HG03460 (cell line): ENCODE measurements at regions not wholly inside any gene's neighbourhood (a gene's known extent, or its start where the extent isn't known, plus 50 kb on each side); places are given as distances from the start of the nearest gene placed in this dataset.

Experiments used
- ATAC-seq: cut with Tn5 transposase; IDR thresholded peaks from one replicate; pipeline ENCODE4 v1.9.1; 2021; ENCODE audit not compliant: unreplicated experiment

DNA sequence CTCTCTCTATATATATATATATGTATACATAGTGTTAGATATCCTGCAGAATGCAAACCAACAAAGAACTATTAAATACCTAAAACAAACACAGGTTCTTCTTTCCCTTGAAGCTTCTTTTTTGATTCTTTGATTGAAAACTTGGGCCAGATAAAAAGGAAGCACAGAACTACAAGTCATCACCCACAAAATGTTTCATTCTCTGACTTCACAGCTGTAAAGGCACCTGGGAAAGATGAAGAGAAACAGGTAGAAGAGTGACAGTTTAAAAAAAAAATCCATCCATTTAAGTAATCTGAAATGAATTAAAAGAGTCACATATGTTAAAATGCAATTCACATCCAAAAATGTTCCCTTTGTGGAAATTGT is 90.7 kb upstream of the FNDC3A start:
- no peak for ATAC-seq

DNA sequence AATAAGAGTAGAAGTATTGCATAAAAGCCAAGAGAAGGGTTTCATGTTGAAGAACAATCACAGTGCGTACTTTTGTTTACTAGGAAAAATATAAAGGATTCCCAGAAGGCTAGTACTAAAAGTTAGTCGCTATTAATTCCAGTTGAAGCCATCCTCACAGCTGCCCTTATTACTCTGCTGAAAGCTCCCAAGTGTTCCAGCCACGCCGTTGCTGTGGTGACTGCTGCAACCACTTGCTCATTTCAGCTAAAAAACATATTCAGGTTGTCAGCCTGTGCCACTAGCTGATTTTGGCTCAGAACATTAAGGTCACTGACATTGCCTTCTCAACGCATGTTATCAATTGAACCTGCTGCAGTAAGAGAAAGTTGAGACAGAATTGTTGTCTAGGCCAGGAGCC is 87.1 kb upstream of the FNDC3A start:
- ATAC-seq, result no peak

DNA sequence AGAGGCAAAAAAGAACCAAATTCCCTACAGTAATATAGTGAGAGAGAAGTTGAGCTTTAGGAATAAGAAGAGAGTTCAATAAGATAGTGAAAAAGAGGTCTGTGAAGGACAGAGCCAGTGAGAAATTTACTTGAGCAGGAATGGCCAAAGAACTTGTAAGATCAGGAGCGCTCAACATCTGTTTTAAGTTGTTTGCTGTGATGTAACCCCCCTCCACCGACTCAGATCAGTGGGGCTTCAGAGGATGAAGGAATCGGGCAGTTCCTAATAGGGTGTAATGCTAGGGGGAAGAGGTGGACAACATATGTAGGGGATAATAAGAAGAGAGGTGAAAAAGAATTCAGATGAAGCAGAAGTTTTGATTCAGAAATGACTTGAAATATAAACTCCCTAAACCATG is 85.3 kb upstream of the FNDC3A start:
- ATAC-seq, result no peak

DNA sequence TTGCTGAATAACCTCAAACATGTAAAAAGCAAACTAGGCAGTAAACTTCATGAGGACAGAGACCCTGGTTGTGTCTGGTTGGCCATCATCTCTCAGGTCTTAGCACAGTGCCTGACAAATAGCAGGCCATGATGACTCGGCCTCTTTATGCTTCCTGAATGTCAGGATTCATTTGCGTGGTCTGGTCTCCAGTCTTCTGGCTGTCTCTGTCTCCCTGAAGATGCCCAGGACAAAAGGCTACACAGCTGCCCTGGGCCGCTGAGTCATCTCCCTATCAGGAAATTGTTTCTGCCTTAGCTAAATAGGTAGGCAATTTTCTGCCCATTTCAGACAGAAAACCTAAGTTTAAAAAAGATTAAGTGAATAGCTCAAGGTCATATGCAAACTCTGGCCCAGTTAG is 84.1 kb upstream of the FNDC3A start:
- ATAC-seq, result no peak

DNA sequence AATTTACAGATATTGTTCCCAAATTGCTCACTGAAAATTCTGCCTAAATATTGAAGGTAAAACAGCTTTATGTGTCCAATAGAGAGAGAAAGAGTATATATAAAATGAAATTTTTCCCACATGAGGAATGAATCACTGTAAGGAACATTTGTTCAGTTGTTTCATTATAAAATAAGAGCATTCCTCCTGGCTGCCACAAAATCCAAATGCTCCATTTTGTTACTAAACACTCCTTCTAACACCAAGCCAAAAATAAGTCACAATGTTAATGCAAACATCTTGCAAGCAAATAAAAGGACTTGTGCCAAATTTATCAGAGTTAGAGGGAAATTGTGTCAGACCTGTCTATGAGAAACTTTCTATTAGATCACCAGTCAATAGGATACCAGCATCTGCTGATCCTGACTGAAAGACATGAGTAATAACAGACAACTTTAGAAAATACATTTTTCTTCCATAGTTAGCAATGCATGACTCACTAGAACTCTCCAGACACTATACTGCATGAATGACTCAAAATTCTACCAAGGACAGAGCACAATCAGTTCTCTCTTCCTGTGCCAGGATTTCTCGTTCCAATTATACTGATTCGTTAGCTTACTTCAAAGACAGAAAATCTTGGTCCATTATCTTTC is 83.5 kb upstream of the FNDC3A start:
- ATAC-seq, result peak; percentile 80

DNA sequence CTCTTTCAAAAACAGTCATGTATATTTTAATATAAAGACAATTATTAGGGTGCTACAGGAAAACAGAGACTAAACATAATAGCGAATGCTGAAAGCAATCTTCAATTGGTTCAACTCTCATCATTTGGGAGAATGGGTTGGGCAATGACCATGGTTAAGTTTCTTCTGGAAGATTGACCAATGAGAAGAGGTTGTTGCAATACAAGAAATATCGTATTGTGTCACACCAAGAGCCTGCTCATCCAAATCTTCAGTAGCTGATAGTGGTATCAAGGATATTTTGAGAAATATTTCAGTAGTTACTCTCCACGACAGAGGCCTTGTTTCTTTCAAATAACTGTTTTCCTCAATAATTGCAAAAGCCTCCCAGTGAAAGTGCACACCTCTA is 83.0 kb upstream of the FNDC3A start:
- no peak for ATAC-seq

DNA sequence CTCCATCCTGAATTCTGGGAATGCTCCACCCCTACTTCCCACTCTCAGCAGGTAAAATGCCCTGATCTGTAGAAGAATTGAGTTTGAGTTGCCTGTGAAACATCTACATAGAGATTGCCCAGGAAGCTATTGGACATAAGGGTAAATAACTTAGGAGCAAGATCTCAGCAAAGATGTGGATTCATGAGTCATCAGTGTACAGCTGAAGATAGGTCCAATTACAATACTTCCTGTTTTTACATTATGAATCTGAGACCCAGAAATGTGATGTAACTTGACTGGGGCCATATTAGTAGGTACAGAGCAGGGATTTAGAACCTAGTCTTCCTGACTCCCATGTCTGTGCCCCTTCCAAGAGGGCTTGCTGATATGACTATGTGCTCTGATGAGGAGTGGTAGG is 79.4 kb upstream of the FNDC3A start:
- no peak for ATAC-seq

DNA sequence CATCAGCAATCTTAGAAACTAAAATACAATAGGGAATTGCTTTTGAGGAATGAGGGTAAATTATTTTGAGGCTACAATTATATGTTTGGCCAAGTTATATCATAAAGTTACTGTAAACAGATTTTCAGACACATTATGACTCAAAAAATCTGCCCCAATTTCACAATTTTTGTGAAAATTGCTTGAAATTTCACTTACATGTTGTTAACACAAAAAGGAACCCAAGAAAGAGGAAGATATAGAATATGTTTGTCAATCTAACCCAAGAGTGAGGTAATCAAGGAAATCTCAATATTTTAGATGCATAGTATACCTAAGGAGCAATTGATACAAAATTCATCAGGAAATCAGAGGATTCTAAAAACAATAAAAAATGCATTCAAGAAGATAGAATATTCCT is 73.9 kb upstream of the FNDC3A start:
- no peak for ATAC-seq

DNA sequence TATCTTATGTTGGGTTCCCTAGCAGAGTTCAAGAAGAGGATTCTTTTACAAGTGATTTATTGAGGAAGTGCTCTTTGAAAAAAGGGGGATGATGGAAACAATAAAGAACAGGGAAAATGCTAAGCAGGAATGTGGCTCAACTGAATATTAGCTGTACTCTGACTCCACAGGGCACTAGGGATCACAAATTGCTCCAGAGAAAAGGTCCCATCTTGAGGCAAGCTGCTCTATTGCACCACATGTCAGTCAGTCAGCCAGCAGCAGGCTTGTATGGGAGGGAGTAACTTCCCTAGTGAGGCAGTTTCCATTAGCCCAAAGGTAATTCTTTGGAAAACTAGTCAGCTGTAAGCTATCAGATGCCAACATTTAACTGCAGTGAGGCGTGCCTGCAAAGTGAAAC is 73.3 kb upstream of the FNDC3A start:
- no peak for ATAC-seq

DNA sequence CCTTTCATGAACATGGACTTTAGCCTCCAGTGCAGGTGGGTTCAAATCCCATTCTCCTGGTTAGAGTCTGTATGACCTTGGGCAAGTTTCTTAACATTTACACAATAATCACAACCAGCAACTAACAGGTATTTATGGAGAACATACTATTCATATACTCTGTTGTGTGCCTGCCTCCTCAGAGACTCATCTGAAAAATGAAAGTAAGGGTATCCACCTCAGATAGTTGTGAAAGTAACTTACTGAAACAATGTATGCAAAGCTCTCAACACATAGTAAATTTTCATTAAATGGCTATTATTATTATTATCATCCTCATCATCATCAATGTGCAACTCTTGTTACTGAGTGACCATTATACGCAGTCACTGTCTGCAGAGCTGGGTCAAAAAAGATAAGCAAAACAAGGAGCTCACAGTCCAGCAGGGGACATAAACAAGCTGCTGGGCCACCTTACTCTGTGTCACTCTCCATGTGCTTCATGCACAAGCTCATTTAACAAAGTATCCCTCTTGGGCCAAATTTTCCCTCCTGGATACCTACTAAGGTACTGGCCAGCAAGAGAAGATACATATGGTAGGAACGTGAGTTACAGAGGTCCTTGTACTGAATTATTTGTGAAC is 70.9 kb upstream of the FNDC3A start:
- no peak for ATAC-seq

DNA sequence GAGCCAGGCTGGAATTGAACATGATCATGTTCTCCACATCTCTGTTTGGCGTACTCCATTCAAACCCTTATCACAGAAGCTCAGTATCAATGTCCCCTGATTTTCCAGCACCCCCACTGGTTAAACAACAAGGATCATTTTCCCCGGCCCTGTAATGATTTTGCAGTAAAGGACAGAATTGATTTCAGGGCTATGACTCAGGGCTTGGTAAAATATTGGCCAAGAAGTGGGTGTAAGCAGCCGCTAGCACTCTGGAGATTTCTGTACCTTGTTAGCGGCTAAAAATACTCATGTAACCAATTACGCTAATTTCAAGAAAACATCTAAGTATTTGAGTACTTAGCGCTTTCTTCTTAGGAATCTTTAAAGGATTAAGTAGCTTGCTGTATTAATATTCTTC is 69.5 kb upstream of the FNDC3A start:
- no peak for ATAC-seq

DNA sequence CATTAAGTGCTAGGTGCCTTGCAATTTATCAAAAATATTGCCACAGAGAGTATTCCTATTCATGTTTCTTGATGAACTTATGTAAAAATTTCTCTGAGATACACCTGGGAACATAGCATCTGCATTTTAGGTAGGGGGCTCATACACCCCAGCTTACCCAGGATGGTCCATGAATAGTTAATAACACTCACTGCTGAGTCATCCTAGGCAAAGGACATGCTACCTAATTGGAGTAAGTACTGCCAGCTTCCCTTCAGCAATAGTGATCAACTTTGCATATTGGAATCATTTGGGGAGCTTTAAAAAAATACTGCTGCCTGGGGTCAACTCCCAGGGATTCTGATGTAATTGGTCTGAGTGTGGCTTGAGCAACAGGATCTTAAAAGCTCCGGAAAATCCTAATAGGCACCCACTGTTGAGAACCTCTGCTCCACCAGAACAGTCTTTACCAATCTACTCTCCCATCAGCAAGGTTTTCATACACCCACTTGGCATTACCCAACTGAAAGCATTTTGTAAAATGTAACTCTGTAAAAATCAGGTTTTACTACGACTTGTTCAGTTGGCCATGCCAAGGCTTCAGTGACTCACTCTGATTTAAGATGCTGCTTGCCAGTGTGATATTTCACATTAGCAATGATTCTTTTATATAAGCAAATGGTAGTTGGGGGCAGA is 67.2 kb upstream of the FNDC3A start:
- no peak for ATAC-seq

DNA sequence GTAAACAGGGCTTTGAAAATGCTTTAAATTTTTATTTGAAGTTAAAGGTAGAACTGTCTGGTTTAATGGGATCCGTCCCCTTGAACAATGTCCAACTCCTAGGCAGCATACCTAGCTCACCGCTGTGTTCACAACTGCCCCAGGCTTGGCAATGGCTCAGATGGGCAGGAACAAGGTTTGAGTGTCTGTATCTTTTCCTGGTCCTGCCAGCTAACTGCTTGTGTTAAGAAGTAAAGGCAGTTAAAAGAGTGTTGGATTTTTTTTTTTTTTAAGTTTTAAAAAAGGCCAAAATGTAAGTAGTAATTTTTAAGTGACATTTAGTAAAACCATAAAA is 66.7 kb upstream of the FNDC3A start:
- no peak for ATAC-seq

DNA sequence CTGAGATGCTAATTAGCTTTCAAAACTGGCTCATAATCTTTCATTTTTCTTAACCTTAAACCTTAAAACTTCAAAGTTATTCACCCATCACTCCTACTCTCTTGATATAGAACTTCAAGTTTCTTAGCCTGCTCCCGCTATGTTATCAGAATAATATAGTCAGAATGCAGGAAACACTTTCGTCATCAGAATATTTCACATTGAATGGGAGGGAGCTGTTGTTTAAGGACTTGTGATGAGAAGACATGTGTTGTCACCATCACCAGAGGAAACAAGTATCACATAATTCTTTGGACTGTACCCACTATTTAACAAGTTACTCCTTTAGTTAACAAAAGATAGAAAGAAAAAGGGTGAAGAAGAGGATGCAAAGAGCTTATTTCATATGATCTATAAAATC is 65.0 kb upstream of the FNDC3A start:
- ATAC-seq, result no peak

DNA sequence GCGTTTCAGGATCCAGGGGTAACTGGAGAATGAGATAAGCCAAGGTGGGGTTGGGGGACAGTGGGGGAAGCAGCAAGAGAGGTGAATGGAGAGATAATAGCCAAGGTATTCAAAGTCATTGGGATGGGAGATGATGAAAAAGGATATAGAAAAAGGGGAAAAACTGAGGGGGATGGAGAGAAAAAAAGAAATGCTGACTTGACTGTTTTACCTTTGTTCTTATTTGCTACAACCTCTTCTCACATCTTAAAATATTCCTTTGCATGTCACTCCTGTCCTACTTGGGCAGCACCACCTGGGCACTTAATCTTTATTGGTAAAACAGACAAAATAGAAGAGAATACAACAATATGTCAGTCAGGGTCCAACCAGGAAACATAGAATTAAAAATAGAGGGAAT is 56.0 kb upstream of the FNDC3A start:
- ATAC-seq, result no peak

DNA sequence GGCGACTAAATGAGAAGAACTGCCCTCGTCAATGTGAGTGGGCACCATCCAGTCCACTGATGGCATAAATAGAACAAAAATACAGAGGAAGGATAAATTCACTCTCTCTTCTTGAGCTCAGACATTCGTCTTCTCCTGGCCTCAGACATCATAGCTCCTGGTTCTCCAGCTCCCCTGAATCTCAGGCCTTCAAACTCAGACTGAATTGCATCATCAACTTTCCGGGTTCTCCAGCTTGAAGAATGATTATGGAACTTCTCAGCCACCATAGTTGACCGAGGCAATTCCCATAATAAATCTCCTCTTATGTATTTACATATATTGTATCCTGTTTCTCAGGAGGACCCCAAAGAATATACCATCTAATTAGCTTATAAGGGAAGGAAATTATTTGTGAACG is 55.0 kb upstream of the FNDC3A start:
- no peak for ATAC-seq

DNA sequence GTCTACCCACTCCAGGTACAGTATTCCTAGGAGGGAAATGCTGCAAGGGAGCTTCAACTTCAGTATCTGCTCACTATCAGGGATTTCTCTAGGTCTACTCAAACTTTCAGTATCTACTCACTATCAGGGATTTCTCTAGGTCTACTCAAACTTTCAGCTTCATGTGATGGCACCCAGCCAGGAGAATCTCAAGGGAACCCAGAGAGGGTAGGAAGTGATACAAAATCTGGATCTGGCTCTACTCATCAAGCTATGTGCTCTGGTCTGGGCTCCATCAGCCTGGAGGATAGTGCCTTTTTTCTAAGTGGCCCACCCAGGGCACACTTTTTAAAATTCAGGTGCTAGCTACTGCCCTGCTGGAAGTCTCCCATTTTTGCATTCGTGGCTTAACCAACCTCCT is 52.3 kb upstream of the FNDC3A start:
- ATAC-seq, result no peak

DNA sequence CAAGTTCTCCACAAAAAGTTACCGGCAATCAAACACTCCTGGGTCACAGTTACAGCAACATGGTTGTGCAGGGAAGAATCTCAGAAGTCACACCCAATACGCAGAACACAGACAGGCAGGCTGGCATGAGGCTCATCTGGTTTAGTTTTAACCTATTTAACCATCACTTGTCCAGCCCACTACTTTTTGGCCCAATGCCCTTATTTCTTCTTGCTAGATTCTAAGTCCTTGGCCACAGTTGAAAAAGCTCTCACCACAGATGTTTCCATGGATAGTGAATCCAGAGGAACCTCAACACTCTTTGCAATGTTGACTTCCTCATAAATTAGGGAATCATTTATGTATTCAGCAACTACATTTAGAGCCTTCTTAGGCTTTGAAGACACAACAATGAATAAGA is 50.7 kb upstream of the FNDC3A start:
- ATAC-seq, result no peak
